HFFc6 (cell line): ENCODE measurements at regions not wholly inside any gene's neighbourhood (a gene's known extent, or its start where the extent isn't known, plus 50 kb on each side); places are given as distances from the start of the nearest gene placed in this dataset.
"Not testable (repeated sequence)": the region's sequence is repeated elsewhere in the genome, so short reads cannot be mapped to it uniquely, and the experiment has no call there.

ENCODE experiments used
- DNase-seq: peaks from one replicate; pipeline ENCODE4 v3.0.0-alpha.2; 2018
- H3K27ac Mint-ChIP-seq: 2 replicates; pipeline ENCODE4 v1.8.0; 2020; ENCODE audit warnings: mild to moderate bottlenecking, mixed read lengths
- H3K27me3 Mint-ChIP-seq: 2 replicates; pipeline ENCODE4 v1.8.0; 2021; ENCODE audit warnings: mild to moderate bottlenecking, moderate library complexity, mixed read lengths; ENCODE audit not compliant: insufficient read depth
- H3K36me3 Mint-ChIP-seq: 2 replicates; pipeline ENCODE4 v1.8.0; 2021; ENCODE audit warnings: low read depth, mixed read lengths
- H3K4me1 Mint-ChIP-seq: 2 replicates; pipeline ENCODE4 v1.8.0; 2020; ENCODE audit warnings: low read depth, mixed read lengths
- H3K4me3 Mint-ChIP-seq: 2 replicates; pipeline ENCODE4 v1.8.0; 2020; ENCODE audit warnings: mild to moderate bottlenecking, moderate library complexity, mixed read lengths
- H3K9me3 Mint-ChIP-seq: 2 replicates; pipeline ENCODE4 v1.8.0; 2020; ENCODE audit warnings: mild to moderate bottlenecking, mixed read lengths
- TF ChIP-seq, protein P1 (sequence below): fragments of 200-600 bp; sonication (generic); IDR thresholded peaks from 2 replicates; pipeline ENCODE4 v1.5.0; 2021; ENCODE audit warnings: antibody characterized with exemption, mild to moderate bottlenecking

DNA sequence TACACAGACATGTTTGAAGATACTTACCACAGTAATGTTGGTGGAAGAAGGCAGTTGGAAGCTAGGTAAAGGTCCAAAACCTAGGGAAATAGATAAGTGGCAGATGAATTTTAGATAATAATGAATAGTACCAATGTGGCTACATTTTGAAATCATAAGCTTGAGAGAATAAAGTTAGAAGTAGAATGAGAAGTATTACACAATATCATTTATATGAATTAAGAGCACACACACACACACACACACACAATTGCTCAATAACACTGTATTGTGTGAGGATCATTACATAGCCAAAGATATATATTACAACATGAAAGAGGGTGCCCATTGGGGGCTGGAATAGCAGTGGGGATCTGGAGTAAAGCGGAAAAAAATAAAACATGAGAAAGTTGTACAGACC, 149.0 kb upstream of the EYA4 start:
- Mint-ChIP-seq H3K36me3 (no peaks in the 10 kb centered on the region), H3K4me3 (no peak overlapping the region), H3K27me3 (no peaks in the 10 kb centered on the region), H3K4me1 (no peaks in the 10 kb centered on the region), H3K27ac (no peak overlapping the region), H3K9me3 (peaks cover 38% of the 10 kb centered on the region)
- TF ChIP-seq, protein P1, sequence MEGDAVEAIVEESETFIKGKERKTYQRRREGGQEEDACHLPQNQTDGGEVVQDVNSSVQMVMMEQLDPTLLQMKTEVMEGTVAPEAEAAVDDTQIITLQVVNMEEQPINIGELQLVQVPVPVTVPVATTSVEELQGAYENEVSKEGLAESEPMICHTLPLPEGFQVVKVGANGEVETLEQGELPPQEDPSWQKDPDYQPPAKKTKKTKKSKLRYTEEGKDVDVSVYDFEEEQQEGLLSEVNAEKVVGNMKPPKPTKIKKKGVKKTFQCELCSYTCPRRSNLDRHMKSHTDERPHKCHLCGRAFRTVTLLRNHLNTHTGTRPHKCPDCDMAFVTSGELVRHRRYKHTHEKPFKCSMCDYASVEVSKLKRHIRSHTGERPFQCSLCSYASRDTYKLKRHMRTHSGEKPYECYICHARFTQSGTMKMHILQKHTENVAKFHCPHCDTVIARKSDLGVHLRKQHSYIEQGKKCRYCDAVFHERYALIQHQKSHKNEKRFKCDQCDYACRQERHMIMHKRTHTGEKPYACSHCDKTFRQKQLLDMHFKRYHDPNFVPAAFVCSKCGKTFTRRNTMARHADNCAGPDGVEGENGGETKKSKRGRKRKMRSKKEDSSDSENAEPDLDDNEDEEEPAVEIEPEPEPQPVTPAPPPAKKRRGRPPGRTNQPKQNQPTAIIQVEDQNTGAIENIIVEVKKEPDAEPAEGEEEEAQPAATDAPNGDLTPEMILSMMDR: no peak
- DNase-seq: no peak

DNA sequence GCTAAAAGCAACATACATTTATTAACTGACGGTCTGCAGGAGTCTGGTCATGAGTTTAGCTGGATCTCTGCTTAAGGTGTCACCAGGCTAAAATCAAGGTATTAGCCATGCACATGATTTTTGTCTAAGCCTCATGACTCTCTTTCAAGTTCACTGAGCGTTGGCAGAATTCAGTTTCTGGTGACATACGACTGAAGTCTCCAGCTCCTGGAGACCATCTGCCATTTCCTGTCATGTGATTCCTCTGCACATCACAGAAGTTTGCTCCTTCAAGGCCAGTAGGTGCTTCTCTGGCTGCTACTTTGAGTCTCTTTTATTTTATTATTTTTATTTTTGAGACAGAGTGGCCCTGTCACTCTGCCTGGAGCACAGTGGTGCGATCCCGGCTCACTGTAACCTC, 148.4 kb upstream of the EYA4 start:
- H3K4me3 Mint-ChIP-seq: no peak overlapping the region
- TF ChIP-seq, protein P1: no peak
- no peaks in the 10 kb centered on the region for H3K4me1 Mint-ChIP-seq
- peaks cover 39% of the 10 kb centered on the region for H3K9me3 Mint-ChIP-seq
- no peaks in the 10 kb centered on the region for H3K27me3 Mint-ChIP-seq
- no peak overlapping the region for H3K27ac Mint-ChIP-seq
- no peak for DNase-seq
- no peaks in the 10 kb centered on the region for H3K36me3 Mint-ChIP-seq

DNA sequence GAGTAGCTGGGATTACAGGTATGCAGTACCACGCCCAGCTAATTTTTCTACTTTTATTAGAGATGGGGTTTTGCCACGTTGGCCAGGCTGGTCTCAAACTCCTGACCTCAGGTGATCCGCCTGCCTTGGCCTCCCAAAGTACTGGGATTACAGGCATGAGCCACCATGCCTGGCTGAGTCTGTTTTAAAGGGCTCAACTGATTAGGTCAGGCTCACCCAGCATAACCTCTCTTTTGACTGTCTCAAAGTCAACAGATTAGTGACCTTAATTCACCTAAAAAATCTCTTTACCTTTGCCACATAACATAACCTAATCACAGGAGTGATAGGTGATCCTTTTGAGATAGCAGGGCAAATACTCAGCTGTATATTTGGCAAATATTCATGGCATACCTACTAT, 147.9 kb upstream of the EYA4 start:
- H3K9me3 Mint-ChIP-seq: peaks cover 35% of the 10 kb centered on the region
- H3K4me1 Mint-ChIP-seq, H3K4me3 Mint-ChIP-seq, H3K27me3 Mint-ChIP-seq, H3K36me3 Mint-ChIP-seq, DNase-seq, H3K27ac Mint-ChIP-seq: not testable (repeated sequence)

DNA sequence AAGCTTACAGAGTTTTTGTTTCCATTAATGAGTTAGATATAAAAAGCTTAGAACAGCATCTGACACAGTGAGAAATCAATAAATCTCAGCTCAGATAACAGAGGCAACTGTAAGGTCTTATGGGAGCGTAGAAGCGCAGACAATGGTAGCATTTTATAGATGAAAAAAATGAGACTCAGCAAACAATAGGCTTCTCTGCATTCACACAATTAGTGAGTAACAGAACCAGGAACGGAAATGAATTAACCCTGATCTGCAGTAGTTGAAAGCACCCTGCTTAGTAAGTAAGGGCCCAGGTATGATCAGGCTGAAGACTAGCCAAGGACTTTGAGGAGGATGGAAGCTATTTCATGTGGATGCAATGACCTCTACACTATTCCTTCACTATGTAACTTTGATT, 147.2 kb upstream of the EYA4 start:
- peaks cover 32% of the 10 kb centered on the region for H3K9me3 Mint-ChIP-seq
- no peak for DNase-seq
- no peak overlapping the region for H3K27ac Mint-ChIP-seq
- no peak overlapping the region for H3K4me3 Mint-ChIP-seq
- H3K4me1 Mint-ChIP-seq: no peaks in the 10 kb centered on the region
- no peaks in the 10 kb centered on the region for H3K36me3 Mint-ChIP-seq
- H3K27me3 Mint-ChIP-seq: no peaks in the 10 kb centered on the region
- TF ChIP-seq, protein P1: no peak

DNA sequence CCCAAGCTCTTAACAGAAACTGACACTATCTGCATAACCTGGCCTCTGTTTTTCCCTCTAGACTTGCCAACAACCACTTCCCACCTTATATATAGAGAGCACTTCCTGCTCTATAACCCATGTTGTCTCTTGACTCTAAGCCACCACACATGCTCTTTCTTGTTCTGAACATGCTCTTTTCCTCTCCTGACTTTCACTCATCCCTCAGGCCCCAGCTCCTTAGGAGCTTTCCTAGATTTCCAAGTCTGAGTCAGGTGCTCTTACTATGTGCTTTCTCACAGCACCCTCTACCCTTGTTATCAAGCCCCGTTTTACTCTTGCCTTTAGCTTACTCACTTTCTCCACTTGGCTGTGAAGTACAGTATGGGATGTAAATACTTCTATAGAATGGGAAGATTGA, 143.9 kb upstream of the EYA4 start:
- H3K9me3 Mint-ChIP-seq: peaks cover 29% of the 10 kb centered on the region
- no peaks in the 10 kb centered on the region for H3K36me3 Mint-ChIP-seq
- H3K27me3 Mint-ChIP-seq: no peaks in the 10 kb centered on the region
- H3K4me3 Mint-ChIP-seq: no peak overlapping the region
- DNase-seq: no peak
- H3K27ac Mint-ChIP-seq: no peak overlapping the region
- TF ChIP-seq, protein P1: no peak
- H3K4me1 Mint-ChIP-seq: no peaks in the 10 kb centered on the region

DNA sequence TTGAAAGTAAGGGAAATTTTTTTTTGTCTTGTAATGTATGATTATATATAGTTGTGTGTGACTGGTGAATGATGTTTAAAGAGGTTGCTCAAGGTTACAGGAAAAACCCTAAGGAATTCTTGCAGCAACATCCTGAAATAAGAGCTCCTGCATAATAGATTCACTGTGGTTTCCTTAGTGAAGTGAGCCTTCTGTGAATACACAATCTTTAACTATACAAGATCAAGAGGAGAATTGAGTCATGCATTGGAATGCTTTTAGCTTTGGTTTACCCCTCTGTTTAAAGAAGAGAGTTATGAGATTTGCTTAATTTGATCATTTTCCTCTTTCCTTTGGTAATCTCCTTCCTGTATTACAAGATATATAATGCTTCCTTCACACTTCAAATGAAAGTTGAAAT, 141.6 kb upstream of the EYA4 start:
- peak; percentile 10 for DNase-seq
- Mint-ChIP-seq H3K4me3 (no peak overlapping the region), H3K36me3 (no peaks in the 10 kb centered on the region), H3K9me3 (peaks cover 32% of the 10 kb centered on the region), H3K4me1 (no peaks in the 10 kb centered on the region), H3K27ac (no peak overlapping the region), H3K27me3 (no peaks in the 10 kb centered on the region)
- TF ChIP-seq, protein P1: no peak
